ENCODE measurements at regions not wholly inside any gene's neighbourhood (a gene's known extent, or its start where the extent isn't known, plus 50 kb on each side); places are given as distances from the start of the nearest gene placed in this dataset.

DNA sequence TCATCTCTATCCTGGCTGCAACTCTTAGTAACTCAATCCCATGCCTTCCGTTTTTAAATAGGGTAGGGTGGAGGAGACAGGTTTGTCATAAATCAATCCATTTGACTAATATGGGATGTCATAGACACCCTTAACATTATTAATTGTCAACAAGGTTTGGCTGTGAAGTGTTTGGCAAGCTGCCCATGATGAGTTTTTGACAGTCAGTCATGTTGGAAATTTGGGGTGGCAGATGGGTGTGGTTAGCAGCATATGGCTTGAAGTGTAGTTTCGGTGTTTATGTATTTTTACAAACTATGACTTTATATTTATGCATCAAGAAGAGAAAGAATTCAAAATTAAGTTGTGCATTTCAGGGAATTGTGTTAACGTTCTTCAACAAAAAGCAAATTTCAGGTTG is 221.8 kb upstream of the CDH5 start:
- TF ChIP-seq, protein P1, sequence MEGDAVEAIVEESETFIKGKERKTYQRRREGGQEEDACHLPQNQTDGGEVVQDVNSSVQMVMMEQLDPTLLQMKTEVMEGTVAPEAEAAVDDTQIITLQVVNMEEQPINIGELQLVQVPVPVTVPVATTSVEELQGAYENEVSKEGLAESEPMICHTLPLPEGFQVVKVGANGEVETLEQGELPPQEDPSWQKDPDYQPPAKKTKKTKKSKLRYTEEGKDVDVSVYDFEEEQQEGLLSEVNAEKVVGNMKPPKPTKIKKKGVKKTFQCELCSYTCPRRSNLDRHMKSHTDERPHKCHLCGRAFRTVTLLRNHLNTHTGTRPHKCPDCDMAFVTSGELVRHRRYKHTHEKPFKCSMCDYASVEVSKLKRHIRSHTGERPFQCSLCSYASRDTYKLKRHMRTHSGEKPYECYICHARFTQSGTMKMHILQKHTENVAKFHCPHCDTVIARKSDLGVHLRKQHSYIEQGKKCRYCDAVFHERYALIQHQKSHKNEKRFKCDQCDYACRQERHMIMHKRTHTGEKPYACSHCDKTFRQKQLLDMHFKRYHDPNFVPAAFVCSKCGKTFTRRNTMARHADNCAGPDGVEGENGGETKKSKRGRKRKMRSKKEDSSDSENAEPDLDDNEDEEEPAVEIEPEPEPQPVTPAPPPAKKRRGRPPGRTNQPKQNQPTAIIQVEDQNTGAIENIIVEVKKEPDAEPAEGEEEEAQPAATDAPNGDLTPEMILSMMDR (IDR thresholded peaks at IDR 0.05), result no peak
- no peak for TF ChIP-seq POLR2AphosphoS5 (IDR thresholded peaks at IDR 0.05)
